HEK293T (cell line): ENCODE measurements at regions not wholly inside any gene's neighbourhood (a gene's known extent, or its start where the extent isn't known, plus 50 kb on each side); places are given as distances from the start of the nearest gene placed in this dataset.

ENCODE experiments used
- ARNT ChIP-seq: fragments of 450-650 bp; IDR thresholded peaks from 2 replicates; pipeline ENCODE4 v1.6.1; 2017; ENCODE audit warnings: mild to moderate bottlenecking
- FOXK2 ChIP-seq: fragments of 450-650 bp; IDR thresholded peaks from 2 replicates; pipeline ENCODE4 v1.6.1; 2016; ENCODE audit warnings: mild to moderate bottlenecking
- FOXM1 ChIP-seq: fragments of 450-650 bp; IDR thresholded peaks from 2 replicates; pipeline ENCODE4 v1.6.1; 2017; ENCODE audit warnings: mild to moderate bottlenecking, borderline replicate concordance
- NFRKB ChIP-seq: fragments of 450-650 bp; IDR thresholded peaks from 2 replicates; pipeline ENCODE4 v1.6.1; 2016; ENCODE audit warnings: mild to moderate bottlenecking, moderate library complexity
- SP1 ChIP-seq: fragments of 450-650 bp; IDR thresholded peaks from 2 replicates; pipeline ENCODE4 v1.6.1; 2017
- SUZ12 ChIP-seq: fragments of 450-650 bp; IDR thresholded peaks from 2 replicates; pipeline ENCODE4 v1.6.1; 2016; ENCODE audit warnings: mild to moderate bottlenecking
- TARDBP ChIP-seq: fragments of 450-650 bp; IDR thresholded peaks from 2 replicates; pipeline ENCODE4 v1.6.1; 2016

GRCh38 chr14:106813477-106813823, 1287.1 kb downstream of the TMEM121 start:
- TF ChIP-seq SUZ12 (no peak), FOXK2 (no peak), ARNT (no peak), NFRKB (no peak), FOXM1 (no peak), TARDBP (no peak), SP1 (no peak)
